Right lobe of liver (tissue), 6 donors: ENCODE measurements at regions not wholly inside any gene's neighbourhood (a gene's known extent, or its start where the extent isn't known, plus 50 kb on each side); places are given as distances from the start of the nearest gene placed in this dataset.

ENCODE experiments used
- ATAC-seq, 4 donors: fragments of 200-7000 bp; cut with Tn5 transposase; one replicate each; pipeline ENCODE4 v1.9.1; 2020; ENCODE audit warnings: mild to moderate bottlenecking in 4 of 4, moderate library complexity in 4 of 4
- DNase-seq, 3 donors: peaks; one replicate each; pipeline ENCODE4 v3.0.0-alpha.2; 2020
- H3K27ac ChIP-seq, 3 donors: fragments of 200-600 bp; one replicate each; pipeline ENCODE4 v1.8.0; 2022
- H3K27me3 ChIP-seq, 2 donors: fragments of 200-600 bp; one replicate each; pipeline ENCODE4 v1.8.0; 2022
- H3K36me3 ChIP-seq, 4 donors: fragments of 200-600 bp; sonication (generic) in 1 of 4; one replicate each; pipeline versions ENCODE4 v1.5.1 to v1.8.0; 2017 to 2022; ENCODE audit warnings: control low read depth in 1 of 4
- H3K4me1 ChIP-seq, 4 donors: fragments of 200-600 bp; sonication (generic) in 1 of 4; one replicate each; pipeline versions ENCODE4 v1.5.1 to v1.8.0; 2017 to 2022; ENCODE audit warnings: control low read depth in 1 of 4
- H3K4me3 ChIP-seq, 3 donors: fragments of 200-600 bp; one replicate each; pipeline ENCODE4 v1.8.0; 2022
- H3K9me3 ChIP-seq, 4 donors: fragments of 200-600 bp; sonication (generic) in 1 of 4; one replicate each; pipeline versions ENCODE4 v1.5.1 to v1.8.0; 2017 to 2022; ENCODE audit warnings: control low read depth in 1 of 4
- CTCF ChIP-seq, 4 donors: fragments of 200-600 bp in 3 of 4; fragments of 450-650 bp in 1 of 4; IDR thresholded peaks; one replicate each; pipeline versions ENCODE4 v1.5.1 to v1.8.0; 2016 to 2022; ENCODE audit warnings: antibody characterized with exemption in 4 of 4, mild to moderate bottlenecking in 2 of 4
- POLR2A ChIP-seq: fragments of 450-650 bp; IDR thresholded peaks from one replicate; pipeline ENCODE4 v1.6.1; 2017; ENCODE audit warnings: antibody characterized with exemption, mild to moderate bottlenecking
- WGBS: methylation state at CpG from one replicate; pipeline ENCODE4 v1.1.6; 2018; ENCODE audit warnings: low coverage, low lambda C conversion rate; ENCODE audit not compliant: insufficient coverage; ENCODE audit errors: missing lambda C conversion rate; 5-methylcytosine and 5-hydroxymethylcytosine counted together
- intact Hi-C, 2 donors: fragments of 100-400 bp; cut with DNase I; formaldehyde crosslinking; loops; one replicate each; pipeline versions ENCODE4 v1.11.2 to v1.14.1; 2022
- donor health status: DM: no; HTN: yes; CAD: no.
- donor health status: DM: no; HTN: no; CAD: no.
- donor health status: DM: no; HTN: no; CAD: no.
- donor health status: DM: no; HTN: yes; CAD: no.
- donor health status: DM: no; HTN: yes; CAD: no.

- Histone ChIP-seq H3K9me3 (no peaks in the 10 kb centered on the region), H3K4me3 (no peak overlapping the region), H3K27ac (no peak overlapping the region), H3K36me3 (no peaks in the 10 kb centered on the region), H3K27me3 (no peaks in the 10 kb centered on the region), H3K4me1 (no peaks in the 10 kb centered on the region)
- intact Hi-C loops: no loop called here
- DNase-seq (no peak), ATAC-seq (no peak)
- TF ChIP-seq CTCF (IDR thresholded peaks at IDR 0.05) (no peak), POLR2A (no peak)
- WGBS: 88% methylated on average over 4 of the region's 5 CpGs
These were observed 291.9 kb downstream of the BCOR start for GRCh38 chrX:39805825-39806224.

GRCh38 chrX:39808471-39808917, 289.3 kb downstream of the BCOR start:
- Histone ChIP-seq H3K27me3 (no peaks in the 10 kb centered on the region), H3K9me3 (no peaks in the 10 kb centered on the region), H3K4me1 (no peaks in the 10 kb centered on the region), H3K36me3 (no peaks in the 10 kb centered on the region), H3K4me3 (no peak overlapping the region), H3K27ac (no peak overlapping the region)
- intact Hi-C loops: no loop called here
- DNase-seq (no peak), ATAC-seq (peak; percentile 62 to 73 (median 70))
- TF ChIP-seq CTCF (IDR thresholded peaks at IDR 0.05) (no peak), POLR2A (no peak)
- 25% methylated on average over 7 of the region's 7 CpGs for WGBS

- Histone ChIP-seq H3K36me3 (no peaks in the 10 kb centered on the region), H3K9me3 (no peaks in the 10 kb centered on the region), H3K4me1 (peaks cover 0 to 3% (median 0%) of the 10 kb centered on the region in 4 donors), H3K27ac (no peak overlapping the region), H3K27me3 (no peaks in the 10 kb centered on the region), H3K4me3 (no peak overlapping the region)
- intact Hi-C loops: no loop called here
- 43% methylated on average over 2 of the region's 4 CpGs for WGBS
- ATAC-seq (no peak), DNase-seq (no peak)
- TF ChIP-seq POLR2A (no peak), CTCF (IDR thresholded peaks at IDR 0.05) (no peak)
These were observed 288.4 kb downstream of the BCOR start for GRCh38 chrX:39809331-39809730.

GRCh38 chrX:39810901-39811300, 286.9 kb downstream of the BCOR start:
- DNase-seq: no peak
- intact Hi-C loops: no loop called here
- no peak overlapping the region for H3K27ac ChIP-seq
- ATAC-seq: no peak
- WGBS: 58% methylated on average over 2 of the region's 2 CpGs
- no peaks in the 10 kb centered on the region for H3K36me3 ChIP-seq
- no peak for TF ChIP-seq CTCF (IDR thresholded peaks at IDR 0.05)
- no peak for TF ChIP-seq POLR2A
- H3K4me3 ChIP-seq: no peak overlapping the region
- H3K9me3 ChIP-seq: no peaks in the 10 kb centered on the region
- H3K27me3 ChIP-seq: no peaks in the 10 kb centered on the region
- H3K4me1 ChIP-seq: peaks cover 0 to 7% (median 0%) of the 10 kb centered on the region in 4 donors

- intact Hi-C loops: no loop called here
These were observed 286.4 kb downstream of the BCOR start for GRCh38 chrX:39811376-39811775.

More at GRCh38 chrX:39811376-39811775, 286.4 kb downstream of the BCOR start:
- WGBS: 67% methylated on average over 1 of the region's 8 CpGs
- Histone ChIP-seq H3K36me3 (no peaks in the 10 kb centered on the region), H3K4me3 (no peak overlapping the region), H3K27ac (no peak overlapping the region), H3K4me1 (peaks cover 0 to 9% (median under 1%) of the 10 kb centered on the region in 4 donors), H3K27me3 (no peaks in the 10 kb centered on the region), H3K9me3 (no peaks in the 10 kb centered on the region)
- no peak for DNase-seq
- ATAC-seq: no peak
- TF ChIP-seq CTCF (IDR thresholded peaks at IDR 0.05): no peak
- TF ChIP-seq POLR2A: no peak
